ENCODE measurements at regions not wholly inside any gene's neighbourhood (a gene's known extent, or its start where the extent isn't known, plus 50 kb on each side); places are given as distances from the start of the nearest gene placed in this dataset.

DNA sequence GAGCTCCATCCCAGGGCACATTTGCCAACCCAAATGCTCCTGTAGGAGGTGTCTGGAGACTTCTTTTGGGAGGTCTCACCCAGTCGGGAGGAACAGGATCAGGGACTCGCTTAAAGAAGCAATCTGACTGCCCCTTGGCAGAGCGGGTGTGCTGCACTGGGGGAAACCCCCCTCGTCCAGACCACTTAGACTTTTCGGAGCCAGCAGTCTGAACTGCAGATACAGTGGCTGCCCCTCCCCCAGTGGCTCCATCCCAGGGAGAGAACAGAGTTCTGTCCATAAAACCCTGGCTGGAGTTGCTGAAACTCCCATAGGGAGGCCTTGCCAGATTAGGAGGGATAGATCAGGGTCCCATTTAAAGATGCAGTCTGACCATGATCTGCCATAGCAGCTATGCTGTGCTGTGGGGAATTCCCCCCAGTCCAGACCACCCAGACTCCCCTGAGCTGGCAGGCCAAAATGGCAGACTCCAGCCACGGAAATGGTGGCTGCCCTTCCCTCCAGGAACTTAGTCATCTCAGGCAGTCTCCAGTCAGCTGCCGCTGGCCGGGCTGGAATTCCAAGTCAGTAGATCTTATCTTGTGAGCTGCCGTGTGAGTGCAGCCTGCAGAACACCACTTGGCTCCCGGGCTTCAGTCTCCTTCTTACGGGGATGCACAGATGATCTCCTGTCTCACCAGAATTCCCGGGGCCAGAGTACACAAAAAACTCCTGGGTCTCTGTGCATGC, 278.1 kb upstream of the SASH1 start (continued):
- TF ChIP-seq EP300 (IDR thresholded peaks at IDR 0.05; ENCODE audit: borderline replicate concordance in 1 of 2, low read depth in 2 of 2, low read length in 2 of 2): no peak
- TF ChIP-seq YY1 (IDR thresholded peaks at IDR 0.05; ENCODE audit: low read depth, low read length): no peak
- no peak for TF ChIP-seq FOSL1 (IDR thresholded peaks at IDR 0.05; ENCODE audit: insufficient read depth, low read depth, low read length)

Measured in H1 (cell line).